ENCODE measurements at regions not wholly inside any gene's neighbourhood (a gene's known extent, or its start where the extent isn't known, plus 50 kb on each side); places are given as distances from the start of the nearest gene placed in this dataset.

GRCh38 chr7:84693483-84693882 lies 493.4 kb downstream of the SEMA3D start:
- TF ChIP-seq, protein P1, sequence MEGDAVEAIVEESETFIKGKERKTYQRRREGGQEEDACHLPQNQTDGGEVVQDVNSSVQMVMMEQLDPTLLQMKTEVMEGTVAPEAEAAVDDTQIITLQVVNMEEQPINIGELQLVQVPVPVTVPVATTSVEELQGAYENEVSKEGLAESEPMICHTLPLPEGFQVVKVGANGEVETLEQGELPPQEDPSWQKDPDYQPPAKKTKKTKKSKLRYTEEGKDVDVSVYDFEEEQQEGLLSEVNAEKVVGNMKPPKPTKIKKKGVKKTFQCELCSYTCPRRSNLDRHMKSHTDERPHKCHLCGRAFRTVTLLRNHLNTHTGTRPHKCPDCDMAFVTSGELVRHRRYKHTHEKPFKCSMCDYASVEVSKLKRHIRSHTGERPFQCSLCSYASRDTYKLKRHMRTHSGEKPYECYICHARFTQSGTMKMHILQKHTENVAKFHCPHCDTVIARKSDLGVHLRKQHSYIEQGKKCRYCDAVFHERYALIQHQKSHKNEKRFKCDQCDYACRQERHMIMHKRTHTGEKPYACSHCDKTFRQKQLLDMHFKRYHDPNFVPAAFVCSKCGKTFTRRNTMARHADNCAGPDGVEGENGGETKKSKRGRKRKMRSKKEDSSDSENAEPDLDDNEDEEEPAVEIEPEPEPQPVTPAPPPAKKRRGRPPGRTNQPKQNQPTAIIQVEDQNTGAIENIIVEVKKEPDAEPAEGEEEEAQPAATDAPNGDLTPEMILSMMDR (IDR thresholded peaks at IDR 0.05): no peak
- TF ChIP-seq POLR2A (IDR thresholded peaks at IDR 0.05): no peak
- TF ChIP-seq EP300 (IDR thresholded peaks at IDR 0.05): no peak
- H3K27ac ChIP-seq: no peak overlapping the region
- no peaks in the 10 kb centered on the region for H3K4me1 ChIP-seq
- H3K27me3 ChIP-seq: no peaks in the 10 kb centered on the region
- peaks cover 0 to 6% (median 0%) of the 10 kb centered on the region in 4 donors for H3K9me3 ChIP-seq
- no peaks in the 10 kb centered on the region for H3K36me3 ChIP-seq
- 95 to 100% methylated on average over 1 of the region's 1 CpG for WGBS, 2 donors
- DNase-seq (ENCODE audit: low spot score in 2 of 2): no peak
- H3K4me3 ChIP-seq: no peak overlapping the region

DNA sequence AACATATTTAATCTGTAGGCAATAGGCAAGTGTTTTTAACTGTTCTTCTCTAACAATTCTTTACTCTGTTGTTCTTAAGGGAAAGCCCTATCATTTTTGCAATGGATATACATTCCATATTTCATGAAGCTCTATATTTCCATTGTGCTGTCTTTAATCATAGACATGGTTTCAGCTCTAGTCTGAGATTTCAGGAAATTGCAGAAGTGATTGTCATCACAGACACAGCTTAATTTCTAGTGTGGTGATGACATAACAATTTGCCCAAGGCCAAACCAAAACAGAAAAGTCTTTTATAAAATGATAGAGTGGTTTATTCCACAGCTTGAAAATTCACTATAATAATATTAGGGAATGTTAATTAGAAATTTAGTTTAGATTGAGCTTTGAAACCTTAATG lies 494.1 kb upstream of the SEMA3A start:
- DNase-seq (ENCODE audit: low spot score in 2 of 2): no peak
- Histone ChIP-seq H3K4me1 (no peaks in the 10 kb centered on the region), H3K27ac (no peak overlapping the region), H3K27me3 (no peaks in the 10 kb centered on the region), H3K9me3 (no peaks in the 10 kb centered on the region), H3K36me3 (no peaks in the 10 kb centered on the region), H3K4me3 (no peak overlapping the region)
- TF ChIP-seq EP300 (IDR thresholded peaks at IDR 0.05): no peak
- TF ChIP-seq, protein P1 (IDR thresholded peaks at IDR 0.05): no peak
- no peak for TF ChIP-seq POLR2A (IDR thresholded peaks at IDR 0.05)

- no peaks in the 10 kb centered on the region for H3K36me3 ChIP-seq
- no peak for DNase-seq (ENCODE audit: low spot score in 2 of 2)
- H3K27ac ChIP-seq: no peak overlapping the region
- no peak overlapping the region for H3K4me3 ChIP-seq
- H3K4me1 ChIP-seq: no peaks in the 10 kb centered on the region
- no peaks in the 10 kb centered on the region for H3K9me3 ChIP-seq
- TF ChIP-seq EP300 (IDR thresholded peaks at IDR 0.05) (no peak), POLR2A (IDR thresholded peaks at IDR 0.05) (no peak)
- TF ChIP-seq, protein P1 (IDR thresholded peaks at IDR 0.05): no peak
- 78 to 80% methylated on average over 1 of the region's 1 CpG for WGBS, 2 donors
- H3K27me3 ChIP-seq: no peaks in the 10 kb centered on the region
These were observed 491.8 kb upstream of the SEMA3A start for GRCh38 chr7:84686373-84686772.

DNA sequence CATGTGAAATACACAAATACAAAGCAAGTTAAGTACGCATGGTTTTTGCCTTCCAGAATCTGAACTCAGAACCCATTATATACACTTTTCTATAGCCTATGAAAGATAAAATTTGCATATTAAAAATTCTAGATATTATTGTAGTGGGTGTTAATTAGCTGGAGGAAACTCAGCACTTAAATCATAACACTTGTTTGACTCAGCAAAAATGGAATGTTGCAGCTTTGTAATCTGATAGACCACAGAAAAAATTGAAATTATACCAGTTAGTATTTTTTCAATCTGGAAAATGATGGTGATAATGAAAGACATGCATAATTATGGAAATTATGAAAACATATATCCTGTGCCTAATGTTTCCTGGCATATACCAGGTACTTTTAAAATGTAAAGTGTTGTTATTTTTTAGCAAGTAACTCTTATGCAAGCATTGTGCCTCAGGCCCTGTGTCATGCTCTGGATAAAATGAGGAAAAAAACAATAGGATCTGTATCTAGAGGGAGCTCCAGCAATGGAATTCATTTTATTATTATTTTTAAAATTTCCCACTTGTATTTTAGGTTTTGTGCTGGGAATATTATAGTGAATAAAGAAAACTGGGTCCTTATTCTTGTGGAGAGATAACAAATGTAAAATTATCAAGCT lies 490.4 kb upstream of the SEMA3A start:
- TF ChIP-seq POLR2A (IDR thresholded peaks at IDR 0.05) (no peak), EP300 (IDR thresholded peaks at IDR 0.05) (no peak)
- TF ChIP-seq, protein P1 (IDR thresholded peaks at IDR 0.05): no peak
- 100% methylated on average over 1 of the region's 1 CpG for WGBS, 2 donors
- Histone ChIP-seq H3K4me1 (no peaks in the 10 kb centered on the region), H3K36me3 (no peaks in the 10 kb centered on the region), H3K4me3 (no peak overlapping the region), H3K27ac (no peak overlapping the region), H3K9me3 (no peaks in the 10 kb centered on the region), H3K27me3 (no peaks in the 10 kb centered on the region)
- DNase-seq (ENCODE audit: low spot score in 2 of 2): no peak

DNA sequence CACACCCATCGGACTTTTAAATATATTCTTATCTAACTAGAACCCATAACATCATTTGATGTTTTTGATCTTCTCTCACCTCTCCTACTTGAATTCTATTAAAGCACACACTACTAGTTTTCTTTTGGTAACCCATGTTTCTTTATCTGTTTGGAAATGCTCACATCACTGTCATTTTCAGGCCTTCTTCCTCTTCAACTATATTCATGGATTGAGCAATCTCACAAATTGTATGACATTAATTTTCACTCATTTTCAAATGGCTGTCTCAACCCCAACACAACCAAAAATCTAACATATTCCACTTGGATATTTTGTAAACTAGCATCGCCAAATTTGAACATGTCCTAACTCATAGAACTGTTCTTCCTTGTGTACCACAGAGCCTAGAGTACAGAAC lies 488.0 kb upstream of the SEMA3A start:
- WGBS, 2 donors: 91 to 98% methylated on average over 2 of the region's 2 CpGs

More for the DNA sequence above, 488.0 kb upstream of the SEMA3A start:
- no peak for DNase-seq (ENCODE audit: low spot score in 2 of 2)
- no peak overlapping the region for H3K4me3 ChIP-seq
- TF ChIP-seq, protein P1 (IDR thresholded peaks at IDR 0.05): no peak
- TF ChIP-seq EP300 (IDR thresholded peaks at IDR 0.05) (no peak), POLR2A (IDR thresholded peaks at IDR 0.05) (no peak)
- no peaks in the 10 kb centered on the region for H3K4me1 ChIP-seq
- H3K27me3 ChIP-seq: no peaks in the 10 kb centered on the region
- no peaks in the 10 kb centered on the region for H3K9me3 ChIP-seq
- H3K27ac ChIP-seq: no peak overlapping the region
- no peaks in the 10 kb centered on the region for H3K36me3 ChIP-seq

Measured in tibial nerve (tissue), 4 donors.